ENCODE measurements at regions not wholly inside any gene's neighbourhood (a gene's known extent, or its start where the extent isn't known, plus 50 kb on each side); places are given as distances from the start of the nearest gene placed in this dataset.
A peak's percentile ranks its signal among the peaks of the same experiment; 100 is the strongest.

- no peak for DNase-seq (ENCODE audit: low read depth, low spot score)
Observed at GRCh38 chr2:220212296-220213080, 585.1 kb downstream of the SLC4A3 start.

- DNase-seq (ENCODE audit: low read depth, low spot score) = no peak
Observed at GRCh38 chr2:220215785-220216184, 588.4 kb downstream of the SLC4A3 start.

GRCh38 chr2:220219371-220219770 is 591.9 kb downstream of the SLC4A3 start:
- no peak for DNase-seq (ENCODE audit: low read depth, low spot score)

DNA sequence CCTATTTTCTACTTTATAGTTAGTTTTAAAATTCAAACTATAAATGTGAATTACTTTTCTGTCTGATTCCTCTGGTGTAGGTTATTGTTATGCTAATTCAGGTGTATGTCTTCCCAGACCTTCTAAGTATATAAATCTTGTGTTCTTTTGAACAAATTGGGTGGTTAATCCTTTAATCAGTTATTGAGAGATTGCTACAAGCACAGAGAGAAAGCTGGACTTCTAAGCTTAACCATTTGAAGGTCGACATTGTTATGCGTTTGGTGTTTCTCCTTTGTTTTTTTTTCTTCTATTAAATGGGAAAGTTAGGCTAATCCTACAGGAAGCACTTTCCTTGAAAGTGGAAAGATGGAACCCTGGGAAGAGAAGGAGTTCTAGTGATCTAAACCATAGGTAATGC is 592.6 kb downstream of the SLC4A3 start:
- no peak for DNase-seq (ENCODE audit: low read depth, low spot score)

GRCh38 chr2:220221992-220222391 is 594.6 kb downstream of the SLC4A3 start:
- no peak for DNase-seq (ENCODE audit: low read depth, low spot score)

DNA sequence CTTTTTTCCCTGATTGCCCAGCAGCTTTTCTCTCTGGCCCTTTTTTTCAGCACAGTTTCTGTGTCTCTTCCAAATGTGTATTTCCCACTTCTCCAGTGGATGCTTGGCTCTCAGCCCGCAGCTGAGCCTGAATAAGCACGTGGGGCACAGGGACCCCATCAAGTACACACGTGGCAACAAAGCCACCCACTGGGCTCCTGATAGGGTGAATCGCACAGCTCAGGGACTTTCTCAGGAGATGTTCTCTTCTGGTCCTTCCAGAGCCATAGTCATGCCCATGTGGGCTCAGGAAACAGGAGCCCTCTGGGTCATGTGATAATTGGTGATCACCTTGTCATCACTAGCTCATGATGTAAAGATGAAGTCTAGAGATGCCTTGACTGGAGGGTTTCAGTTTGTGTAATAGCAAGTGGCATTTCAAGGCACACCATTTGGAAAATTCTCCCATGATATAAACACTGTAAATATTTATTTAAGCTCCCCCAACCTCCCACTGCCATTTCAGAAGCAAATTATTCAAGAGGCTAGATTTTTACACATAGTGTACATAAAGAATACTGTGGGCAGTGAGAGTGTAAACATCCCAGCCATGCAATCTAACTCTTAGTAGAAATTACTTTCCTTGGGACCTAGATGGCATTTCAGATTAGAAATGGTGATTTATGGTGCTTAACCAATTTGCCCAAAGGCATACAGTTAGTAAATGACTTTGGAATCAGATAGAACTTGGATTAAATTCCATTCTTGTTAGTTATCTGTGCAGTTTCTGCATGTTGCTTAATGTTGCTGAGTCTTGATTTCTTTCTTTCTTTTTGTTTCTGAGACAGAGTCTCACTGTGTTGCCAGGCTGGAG is 597.5 kb downstream of the SLC4A3 start:
- DNase-seq (ENCODE audit: low read depth, low spot score) = no peak

GRCh38 chr2:220226076-220226475 is 598.6 kb downstream of the SLC4A3 start:
- no peak for DNase-seq (ENCODE audit: low read depth, low spot score)

DNA sequence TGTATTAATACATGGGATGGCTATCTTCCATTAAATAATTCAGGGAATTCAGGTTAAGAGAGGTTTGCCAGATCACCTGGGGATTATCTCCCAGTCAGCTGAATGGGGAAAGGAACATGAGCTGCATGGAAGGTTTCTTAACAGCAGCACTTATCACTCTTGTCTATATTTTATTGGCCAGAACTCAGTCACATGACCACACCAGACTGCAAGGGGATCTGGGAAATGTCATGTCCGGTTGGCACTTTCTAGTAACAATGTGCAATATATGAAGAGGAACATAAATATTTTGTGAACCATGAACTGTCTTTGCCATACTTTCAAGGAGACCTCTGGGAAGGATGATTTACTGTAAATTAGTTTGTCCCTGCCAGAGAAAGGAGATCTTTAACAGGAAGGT is 599.1 kb downstream of the SLC4A3 start:
- no peak for DNase-seq (ENCODE audit: low read depth, low spot score)

- DNase-seq (ENCODE audit: low read depth, low spot score) = no peak
Observed at GRCh38 chr2:220227266-220227920, 600.0 kb downstream of the SLC4A3 start.

- peak; percentile 75 for DNase-seq (ENCODE audit: low read depth, low spot score)
Observed at GRCh38 chr2:220228310-220229006, 601.0 kb downstream of the SLC4A3 start.

DNA sequence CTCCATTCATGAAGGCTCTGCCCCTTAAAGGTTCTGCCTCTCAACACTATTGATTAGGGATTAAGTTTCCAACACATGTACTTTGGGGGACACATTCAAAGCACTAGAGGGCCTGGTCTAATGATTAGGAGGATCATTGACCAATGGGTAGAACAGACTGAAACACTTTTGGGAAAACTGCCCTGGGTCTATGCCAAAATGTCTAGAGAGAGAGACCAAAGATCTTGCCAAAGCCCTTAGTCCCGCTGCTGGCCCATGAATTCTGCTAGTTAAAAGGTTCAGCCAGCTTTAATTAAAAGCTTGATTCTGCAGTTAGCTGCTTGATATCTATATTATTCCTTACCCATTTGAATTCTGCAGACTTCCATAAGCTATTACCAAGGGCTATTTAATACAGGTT is 613.2 kb downstream of the SLC4A3 start:
- no peak for DNase-seq (ENCODE audit: low read depth, low spot score)

DNA sequence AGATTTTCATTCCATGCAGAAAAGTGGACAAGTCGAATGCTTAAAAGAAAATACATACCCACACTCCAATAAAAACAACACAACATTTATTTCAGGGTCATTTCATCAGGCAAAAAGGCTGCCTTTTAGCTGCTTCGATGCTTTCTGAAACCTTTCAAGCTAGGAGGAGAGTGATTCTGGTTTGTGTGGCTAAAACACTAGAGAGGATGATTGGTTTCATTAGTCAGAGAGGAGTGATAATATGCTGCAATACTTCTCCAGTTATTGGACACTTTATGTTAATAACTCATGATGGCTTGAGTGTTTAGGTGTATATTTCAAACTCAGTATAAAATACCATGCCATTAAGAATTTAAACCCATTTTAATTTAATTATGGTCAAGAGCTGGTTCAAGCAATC is 614.0 kb downstream of the SLC4A3 start:
- no peak for DNase-seq (ENCODE audit: low read depth, low spot score)

- DNase-seq (ENCODE audit: low read depth, low spot score) = no peak
Observed at GRCh38 chr2:220243571-220243970, 616.1 kb downstream of the SLC4A3 start.

DNA sequence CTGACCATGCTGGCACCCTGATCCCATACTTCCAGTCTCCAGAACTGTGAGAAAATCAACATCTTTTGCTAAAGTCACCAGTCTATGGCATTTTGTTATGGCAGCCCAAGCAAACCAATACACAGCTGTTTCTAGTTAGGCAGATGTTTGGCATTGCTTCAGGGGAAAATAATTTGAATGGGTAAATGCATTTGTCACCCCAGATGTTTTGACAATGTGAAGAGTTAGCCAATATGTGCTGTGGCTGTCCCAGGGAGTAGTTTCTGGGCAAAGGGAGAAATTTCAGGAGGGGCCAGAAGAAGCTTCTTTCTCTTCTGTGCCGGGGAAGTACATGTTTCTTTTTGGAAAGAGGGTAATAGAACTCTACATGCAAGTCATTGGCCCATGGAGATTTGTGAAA is 619.0 kb downstream of the SLC4A3 start:
- no peak for DNase-seq (ENCODE audit: low read depth, low spot score)

- no peak for DNase-seq (ENCODE audit: low read depth, low spot score)
Observed at GRCh38 chr2:220247588-220248350, 620.3 kb downstream of the SLC4A3 start.

DNA sequence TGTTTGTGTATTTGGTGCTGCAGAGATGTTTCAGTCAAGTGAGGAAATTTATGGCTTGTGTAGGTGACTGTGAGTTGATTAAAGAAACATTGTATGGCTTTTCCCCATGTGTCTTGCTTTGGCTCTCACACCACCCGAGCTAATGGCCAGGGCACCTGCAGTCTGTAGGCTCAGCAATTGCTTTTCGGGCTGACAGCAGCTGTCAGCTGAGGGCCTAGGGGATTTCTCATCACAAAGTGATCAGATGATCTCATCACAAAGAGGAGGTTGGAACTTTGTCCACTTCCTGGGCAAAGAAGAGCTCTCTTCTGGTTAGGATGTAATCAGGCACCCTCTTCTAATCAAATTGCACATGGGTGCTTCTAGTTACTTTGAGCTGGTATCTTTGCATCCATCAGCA is 632.2 kb downstream of the SLC4A3 start:
- DNase-seq (ENCODE audit: low read depth, low spot score) = no peak

GRCh38 chr2:220263300-220263699 is 635.9 kb downstream of the SLC4A3 start:
- DNase-seq (ENCODE audit: low read depth, low spot score) = no peak

DNA sequence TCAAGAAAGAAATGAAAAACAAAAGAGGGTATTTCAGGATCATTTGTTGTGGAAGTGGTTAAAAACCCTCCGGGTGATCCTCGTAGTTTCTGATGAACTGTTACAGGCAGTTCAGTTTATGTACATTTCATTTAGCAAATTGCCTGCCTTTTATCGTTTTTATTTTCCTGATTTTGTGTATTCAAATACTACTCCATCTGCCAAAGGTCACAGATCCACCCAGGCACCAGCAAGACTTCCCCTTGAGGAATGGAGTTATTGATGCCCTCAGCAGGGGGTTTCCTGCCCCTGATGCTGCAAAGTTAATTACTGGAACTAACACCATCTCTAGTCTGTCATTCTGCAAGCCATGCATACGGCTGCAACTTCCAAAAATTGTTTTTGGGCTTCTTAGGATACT is 641.9 kb downstream of the SLC4A3 start:
- no peak for DNase-seq (ENCODE audit: low read depth, low spot score)

- DNase-seq (ENCODE audit: low read depth, low spot score) = no peak
Observed at GRCh38 chr2:220270481-220271070, 643.1 kb downstream of the SLC4A3 start.

GRCh38 chr2:220272656-220273055 is 645.2 kb downstream of the SLC4A3 start:
- DNase-seq (ENCODE audit: low read depth, low spot score) = no peak

DNA sequence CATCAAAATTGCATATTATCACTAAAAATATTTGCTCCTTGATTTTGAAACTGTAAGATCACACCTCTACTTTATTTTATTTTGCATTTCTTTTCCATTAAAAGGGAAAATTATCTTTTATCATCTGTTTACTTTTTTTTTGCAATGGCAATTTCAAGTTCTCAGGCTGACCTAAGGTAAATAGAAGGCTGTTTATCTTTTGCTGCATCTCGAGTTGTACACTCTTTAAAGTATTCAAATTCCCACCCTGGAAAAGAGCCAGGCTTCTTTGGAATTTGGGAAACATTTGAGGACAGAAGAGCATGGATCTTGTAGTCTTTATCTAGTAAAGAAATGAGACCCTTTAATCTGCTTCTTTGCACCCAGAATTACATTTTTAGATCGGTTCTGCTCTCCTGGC is 645.7 kb downstream of the SLC4A3 start:
- DNase-seq (ENCODE audit: low read depth, low spot score) = no peak
